ENCODE measurements at regions not wholly inside any gene's neighbourhood (a gene's known extent, or its start where the extent isn't known, plus 50 kb on each side); places are given as distances from the start of the nearest gene placed in this dataset.

DNA sequence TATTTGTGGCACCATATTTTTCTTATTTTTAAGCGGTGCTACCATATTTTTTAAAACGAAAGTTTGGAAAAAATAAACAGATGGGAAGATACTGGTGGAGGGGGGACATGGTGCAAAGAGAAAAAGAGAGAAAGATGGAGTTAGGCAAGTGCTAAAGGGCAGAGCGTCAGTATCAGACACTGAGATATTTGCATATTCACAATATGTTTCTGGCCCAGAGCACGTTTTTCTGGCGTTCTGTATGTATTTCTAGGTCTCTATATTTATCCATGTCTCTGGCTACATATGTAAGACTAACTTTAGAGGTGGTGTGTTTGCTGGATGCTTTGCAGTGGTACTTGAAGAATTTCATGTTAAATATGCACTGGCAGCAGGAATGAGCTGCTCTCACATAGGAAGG lies 414.0 kb downstream of the TLE4 start:
- H3K4me3 ChIP-seq, result no peak overlapping the region
- ChIA-PET POLR2A (no interaction called here), CTCF (ENCODE audit: low intra/inter-chr PET ratio) (no interaction called here)
- no peaks in the 10 kb centered on the region for H3K9me1 ChIP-seq (ENCODE audit: control insufficient read depth, insufficient read depth, low read length)
- no peaks in the 10 kb centered on the region for H3K36me3 ChIP-seq (ENCODE audit: control insufficient read depth, insufficient read depth, low read length)
- H3K27me3 ChIP-seq (ENCODE audit: control insufficient read depth in 2 of 2, insufficient read depth in 2 of 2, low read length in 2 of 2), result no peaks in the 10 kb centered on the region
- intact Hi-C loops (cut with micrococcal nuclease), result no loop called here
- no peak overlapping the region for H3K4me2 ChIP-seq (ENCODE audit: insufficient read depth, low read length)
- no peaks in the 10 kb centered on the region for H3K79me2 ChIP-seq (ENCODE audit: control insufficient read depth, insufficient read depth, low read length)
- FAIRE-seq (no peak), ATAC-seq (no peak), DNase-seq (ENCODE audit: extremely low read depth in 1 of 4, low spot score in 3 of 4) (no peak)
- H4K20me1 ChIP-seq (replicated peaks; ENCODE audit: control insufficient read depth, insufficient read depth, low read length), result no peaks in the 10 kb centered on the region
- no peak overlapping the region for H3K27ac ChIP-seq (ENCODE audit: extremely low read depth, low read depth, low read length)
- BruUV-seq (replicated peaks), result no TSS peak
- H3K9me3 ChIP-seq (replicated peaks; ENCODE audit: control insufficient read depth, insufficient read depth, low read depth, low read length), result no peaks in the 10 kb centered on the region
- no peak overlapping the region for H3K9ac ChIP-seq (ENCODE audit: insufficient read depth in 1 of 2, low read depth in 2 of 2, low read length in 2 of 2)
- in situ Hi-C loops (cut with MboI), result no loop called here
- 0% methylated on average over 4 of the region's 5 CpGs for WGBS (ENCODE audit: insufficient coverage, low coverage, missing lambda C conversion rate)
- H2AFZ ChIP-seq (ENCODE audit: low read depth, low read length), result no peak overlapping the region
- no peaks in the 10 kb centered on the region for H3K4me1 ChIP-seq (replicated peaks in 1 of 2; ENCODE audit: control insufficient read depth in 2 of 2, insufficient read depth in 2 of 2, low read length in 2 of 2)
- TF ChIP-seq MAFF (IDR thresholded peaks at IDR 0.05; ENCODE audit: low read length), result no peak
- TF ChIP-seq SP2 (IDR thresholded peaks at IDR 0.05; ENCODE audit: extremely low read depth, low read depth, low read length, poor library complexity, severe bottlenecking), result no peak
- TF ChIP-seq EP300 (IDR thresholded peaks at IDR 0.05; ENCODE audit: low read length), result no peak
- TF ChIP-seq HLTF (IDR thresholded peaks at IDR 0.05), result no peak
- TF ChIP-seq WHSC1 (IDR thresholded peaks at IDR 0.05; ENCODE audit: low read length), result no peak
- no peak for TF ChIP-seq ZNF184 (CRISPR knock-in tag; IDR thresholded peaks at IDR 0.05)
- TF ChIP-seq HSF4 (CRISPR knock-in tag; IDR thresholded peaks at IDR 0.05; ENCODE audit: borderline replicate concordance), result no peak
- no peak for TF ChIP-seq IFI16 (CRISPR knock-in tag; IDR thresholded peaks at IDR 0.05)
- TF ChIP-seq POU5F1 (IDR thresholded peaks at IDR 0.05; ENCODE audit: borderline replicate concordance, low read depth, low read length, partially characterized antibody), result no peak
- no peak for TF ChIP-seq STAG1 (CRISPR knock-in tag; IDR thresholded peaks at IDR 0.05; ENCODE audit: borderline replicate concordance)
- no peak for TF ChIP-seq NFIX (CRISPR knock-in tag; IDR thresholded peaks at IDR 0.05; ENCODE audit: low read depth)
- no peak for TF ChIP-seq BCOR (IDR thresholded peaks at IDR 0.05)
- no peak for TF ChIP-seq TAF1 (IDR thresholded peaks at IDR 0.05; ENCODE audit: control insufficient read depth, extremely low read depth, insufficient read depth, low read length, severe bottlenecking)
